Caco-2 (cell line): ENCODE measurements at regions not wholly inside any gene's neighbourhood (a gene's known extent, or its start where the extent isn't known, plus 50 kb on each side); places are given as distances from the start of the nearest gene placed in this dataset.
"Not testable (repeated sequence)": the region's sequence is repeated elsewhere in the genome, so short reads cannot be mapped to it uniquely, and the experiment has no call there.

Experiments
- BruUV-seq: library from RNA; stranded (reverse); fragments of 400-500 nt; replicated peaks from 2 replicates; lab custom pipeline; 2021; lab: Mats Ljungman, UMichigan
- CTCF ChIA-PET: fragments of 300-600 bp; sonication (Branson Sonifier 250); formaldehyde crosslinking; loops from one replicate; lab custom pipeline; 2022; ENCODE audit warnings: antibody characterized with exemption; lab: Charles Lee
- POLR2A ChIA-PET: fragments of 300-600 bp; sonication (Branson Sonifier 250); formaldehyde crosslinking; loops from one replicate; lab custom pipeline; 2022; ENCODE audit warnings: antibody characterized with exemption; lab: Charles Lee
- DNase-seq, 2 experiments: peaks; one replicate each; pipeline versions ENCODE4 v3.0.0 to v3.0.0-alpha.2; 2020 to 2022
- H3K27me3 ChIP-seq: replicated peaks from 2 replicates; pipeline ENCODE4 v1.6.0; 2011; ENCODE audit warnings: low read length; ENCODE audit not compliant: control insufficient read depth, insufficient read depth
- H3K36me3 ChIP-seq: 2 replicates; pipeline ENCODE4 v1.5.1; 2011; ENCODE audit warnings: low read length; ENCODE audit not compliant: control insufficient read depth, insufficient read depth
- H3K4me1 ChIP-seq: fragments of 250-450 bp; sonication (Bioruptor Pico); 2 replicates; pipeline ENCODE4 v1.5.1; 2020; ENCODE audit warnings: mild to moderate bottlenecking
- H3K4me3 ChIP-seq: 2 replicates; pipeline ENCODE4 v1.5.1; 2011; ENCODE audit warnings: low read depth, mild to moderate bottlenecking, control low read depth, low read length
- H3K9me3 ChIP-seq: fragments of 250-450 bp; sonication (Bioruptor Pico); 2 replicates; pipeline ENCODE4 v1.5.1; 2020; ENCODE audit warnings: mild to moderate bottlenecking, moderate library complexity
- H3K27ac Mint-ChIP-seq: one replicate; pipeline ENCODE4 v1.8.0; 2022; ENCODE audit warnings: mixed read lengths; ENCODE audit not compliant: unreplicated experiment
- H3K27me3 Mint-ChIP-seq: one replicate; pipeline ENCODE4 v1.8.0; 2022; ENCODE audit warnings: mixed read lengths; ENCODE audit not compliant: insufficient read depth, unreplicated experiment
- H3K36me3 Mint-ChIP-seq: one replicate; pipeline ENCODE4 v1.8.0; 2022; ENCODE audit warnings: mild to moderate bottlenecking, mixed read lengths; ENCODE audit not compliant: insufficient read depth, unreplicated experiment
- H3K4me1 Mint-ChIP-seq: one replicate; pipeline ENCODE4 v1.8.0; 2022; ENCODE audit warnings: low read depth, mixed read lengths; ENCODE audit not compliant: unreplicated experiment
- H3K4me3 Mint-ChIP-seq: one replicate; pipeline ENCODE4 v1.8.0; 2022; ENCODE audit warnings: mild to moderate bottlenecking, moderate library complexity, mixed read lengths; ENCODE audit not compliant: unreplicated experiment
- H3K9me3 Mint-ChIP-seq: one replicate; pipeline ENCODE4 v1.8.0; 2022; ENCODE audit warnings: mixed read lengths; ENCODE audit not compliant: unreplicated experiment
- CTCF ChIP-seq, 2 experiments: fragments of 200-600 bp in 1 of 2; IDR thresholded peaks; 1 replicate in 1 of 2; 2 replicates in 1 of 2; pipeline versions ENCODE4 v1.5.1 to v1.8.0; 2011 to 2022; ENCODE audit warnings: antibody characterized with exemption in 1 of 2, control low read depth in 1 of 2, inconsistent platforms in 1 of 2, low read depth in 1 of 2, low read length in 1 of 2, mild to moderate bottlenecking in 1 of 2, moderate library complexity in 1 of 2; ENCODE audit not compliant: insufficient read depth in 1 of 2, severe bottlenecking in 1 of 2, unreplicated experiment in 1 of 2
- intact Hi-C: fragments of 100-400 bp; cut with micrococcal nuclease; formaldehyde crosslinking; loops from one replicate; pipeline ENCODE4 v1.10.0; 2022; ENCODE audit not compliant: unreplicated experiment

- H3K4me1 Mint-ChIP-seq: no peaks in the 10 kb centered on the region
- no peaks in the 10 kb centered on the region for H3K27me3 ChIP-seq
- no peaks in the 10 kb centered on the region for H3K36me3 Mint-ChIP-seq
- BruUV-seq: no TSS peak
- ChIA-PET CTCF (no interaction called here), POLR2A (no interaction called here)
- intact Hi-C loops: no loop called here
- no peak overlapping the region for H3K27ac Mint-ChIP-seq
- H3K36me3 ChIP-seq: no peaks in the 10 kb centered on the region
- no peaks in the 10 kb centered on the region for H3K9me3 Mint-ChIP-seq
- no peak for TF ChIP-seq CTCF (IDR thresholded peaks at IDR 0.05; ENCODE audit: insufficient read depth in 1 of 2, low read depth in 1 of 2, low read length in 1 of 2, severe bottlenecking in 1 of 2, unreplicated experiment in 1 of 2)
- H3K9me3 ChIP-seq: no peaks in the 10 kb centered on the region
- no peak for DNase-seq
- H3K27me3 Mint-ChIP-seq: no peaks in the 10 kb centered on the region
- H3K4me3 Mint-ChIP-seq: no peak overlapping the region
- H3K4me1 ChIP-seq: no peaks in the 10 kb centered on the region
- no peak overlapping the region for H3K4me3 ChIP-seq
Measured at GRCh38 chr18:64377446-64377845, 228.6 kb upstream of the LINC00305 start.

- intact Hi-C loops: no loop called here
- H3K4me1 Mint-ChIP-seq: no peaks in the 10 kb centered on the region
- CTCF ChIA-PET: no interaction called here
- Histone ChIP-seq H3K27me3 (no peaks in the 10 kb centered on the region), H3K4me1 (no peaks in the 10 kb centered on the region), H3K9me3 (no peaks in the 10 kb centered on the region), H3K36me3 (no peaks in the 10 kb centered on the region), H3K4me3 (no peak overlapping the region)
- H3K27me3 Mint-ChIP-seq: no peaks in the 10 kb centered on the region
- no peak overlapping the region for H3K4me3 Mint-ChIP-seq
- H3K27ac Mint-ChIP-seq: no peak overlapping the region
- no peak for TF ChIP-seq CTCF (IDR thresholded peaks at IDR 0.05; ENCODE audit: insufficient read depth in 1 of 2, low read depth in 1 of 2, low read length in 1 of 2, severe bottlenecking in 1 of 2, unreplicated experiment in 1 of 2)
- H3K9me3 Mint-ChIP-seq: no peaks in the 10 kb centered on the region
- no peak for DNase-seq
- H3K36me3 Mint-ChIP-seq: no peaks in the 10 kb centered on the region
- no TSS peak for BruUV-seq
- POLR2A ChIA-PET: no interaction called here
Measured at GRCh38 chr18:64372850-64373249, 224.0 kb upstream of the LINC00305 start.

- H3K27me3 Mint-ChIP-seq, H3K27ac Mint-ChIP-seq, H3K36me3 ChIP-seq, H3K9me3 Mint-ChIP-seq, H3K27me3 ChIP-seq, H3K9me3 ChIP-seq, intact Hi-C loops, H3K4me3 Mint-ChIP-seq, CTCF ChIA-PET, H3K4me1 Mint-ChIP-seq, BruUV-seq, POLR2A ChIA-PET, H3K4me3 ChIP-seq, H3K36me3 Mint-ChIP-seq, H3K4me1 ChIP-seq, DNase-seq: not testable (repeated sequence)
Measured at GRCh38 chr18:64369830-64370440, 221.0 kb upstream of the LINC00305 start.

- no peaks in the 10 kb centered on the region for H3K4me1 Mint-ChIP-seq
- Histone ChIP-seq H3K4me1 (no peaks in the 10 kb centered on the region), H3K9me3 (no peaks in the 10 kb centered on the region), H3K4me3 (no peak overlapping the region), H3K27me3 (no peaks in the 10 kb centered on the region), H3K36me3 (no peaks in the 10 kb centered on the region)
- H3K4me3 Mint-ChIP-seq: no peak overlapping the region
- CTCF ChIA-PET: no interaction called here
- DNase-seq: no peak
- no peaks in the 10 kb centered on the region for H3K36me3 Mint-ChIP-seq
- no peak for TF ChIP-seq CTCF (IDR thresholded peaks at IDR 0.05; ENCODE audit: insufficient read depth in 1 of 2, low read depth in 1 of 2, low read length in 1 of 2, severe bottlenecking in 1 of 2, unreplicated experiment in 1 of 2)
- POLR2A ChIA-PET: no interaction called here
- no peak overlapping the region for H3K27ac Mint-ChIP-seq
- no TSS peak for BruUV-seq
- H3K9me3 Mint-ChIP-seq: no peaks in the 10 kb centered on the region
- intact Hi-C loops: no loop called here
- no peaks in the 10 kb centered on the region for H3K27me3 Mint-ChIP-seq
Measured at GRCh38 chr18:64365106-64365505, 216.2 kb upstream of the LINC00305 start.
